Kidney (tissue), 13 donors: ENCODE measurements at regions not wholly inside any gene's neighbourhood (a gene's known extent, or its start where the extent isn't known, plus 50 kb on each side); places are given as distances from the start of the nearest gene placed in this dataset.

Experiments used
- DNase-seq, 5 donors: peaks; one replicate each; pipeline ENCODE4 v3.0.0-alpha.2; 2013 to 2020
- FAIRE-seq: peaks from 2 replicates; lab custom pipeline; 2012; peaks lifted over from hg19 to GRCh38; lab: Jason Lieb, UNC
- H3K27ac ChIP-seq, 2 donors: one replicate each; pipeline ENCODE4 v1.7.0; 2013; ENCODE audit warnings: low read depth in 2 of 2, low read length in 2 of 2, inconsistent platforms in 1 of 2
- H3K27me3 ChIP-seq: one replicate; pipeline ENCODE4 v1.7.1; 2013; ENCODE audit warnings: low read length, inconsistent platforms; ENCODE audit not compliant: control insufficient read depth, insufficient read depth
- H3K36me3 ChIP-seq, 3 donors: one replicate each; pipeline versions ENCODE4 v1.7.0 to v1.7.1; 2013; ENCODE audit warnings: low read length in 3 of 3, control low read depth in 1 of 3, inconsistent platforms in 1 of 3; ENCODE audit not compliant: insufficient read depth in 3 of 3, control insufficient read depth in 2 of 3
- H3K4me1 ChIP-seq, 3 donors: one replicate each; pipeline versions ENCODE4 v1.7.0 to v1.7.1; 2013; ENCODE audit warnings: low read length in 3 of 3, inconsistent platforms in 1 of 3, low read depth in 1 of 3; ENCODE audit not compliant: control insufficient read depth in 2 of 3, insufficient read depth in 2 of 3
- H3K4me3 ChIP-seq, 3 donors: one replicate each; pipeline versions ENCODE4 v1.7.0 to v1.8.1; 2013; ENCODE audit warnings: low read length in 3 of 3, control low read depth in 1 of 3, inconsistent platforms in 1 of 3
- H3K9ac ChIP-seq, 3 donors: one replicate each; pipeline versions ENCODE4 v1.7.0 to v1.7.1; 2013; ENCODE audit warnings: low read length in 3 of 3, control low read depth in 1 of 3, inconsistent platforms in 1 of 3
- H3K9me3 ChIP-seq, 3 donors: one replicate each; pipeline versions ENCODE4 v1.7.0 to v1.7.1; 2013; ENCODE audit warnings: low read length in 3 of 3, control low read depth in 1 of 3, inconsistent platforms in 1 of 3; ENCODE audit not compliant: control insufficient read depth in 2 of 3, insufficient read depth in 1 of 3
- CTCF ChIP-seq: IDR thresholded peaks from 3 replicates; pipeline ENCODE4 v1.5.1; 2012; ENCODE audit warnings: mild to moderate bottlenecking, moderate library complexity, borderline replicate concordance; ENCODE audit not compliant: insufficient read depth; ENCODE audit errors: extremely low read depth
- intact Hi-C: fragments of 100-400 bp; cut with DNase I; formaldehyde crosslinking; loops from one replicate; pipeline ENCODE4 v1.11.1; 2022
- donor health status: control.
- donor health status: control.
- donor health status: control.
- donor health status: control.
- donor health status: control.
- donor health status: DM: yes; HTN: yes; CAD: no.
- donor health status: Normal renal cell carcinoma (clear cell type).

- H3K4me3 ChIP-seq, result no peak overlapping the region
- no peak for TF ChIP-seq CTCF
- FAIRE-seq, result no peak
- no peak overlapping the region for H3K27ac ChIP-seq
- no peaks in the 10 kb centered on the region for H3K27me3 ChIP-seq
- no peaks in the 10 kb centered on the region for H3K36me3 ChIP-seq
- H3K4me1 ChIP-seq, result no peaks in the 10 kb centered on the region
- H3K9me3 ChIP-seq, result peaks cover 0 to 4% (median 0%) of the 10 kb centered on the region in 3 donors
- no peak overlapping the region for H3K9ac ChIP-seq
- intact Hi-C loops, result no loop called here
- no peak for DNase-seq
Observed at GRCh38 chr5:99379187-99379586, 450.4 kb upstream of the CHD1 start.

- DNase-seq, result no peak
- intact Hi-C loops, result no loop called here
- peaks cover 0 to 4% (median 0%) of the 10 kb centered on the region in 3 donors for H3K9me3 ChIP-seq
- no peak overlapping the region for H3K27ac ChIP-seq
- H3K27me3 ChIP-seq, result no peaks in the 10 kb centered on the region
- no peak for TF ChIP-seq CTCF
- H3K9ac ChIP-seq, result no peak overlapping the region
- H3K36me3 ChIP-seq, result no peaks in the 10 kb centered on the region
- no peak overlapping the region for H3K4me3 ChIP-seq
- no peak for FAIRE-seq
- no peaks in the 10 kb centered on the region for H3K4me1 ChIP-seq
Observed at GRCh38 chr5:99378443-99378842, 449.6 kb upstream of the CHD1 start.

- FAIRE-seq, result no peak
- no peaks in the 10 kb centered on the region for H3K36me3 ChIP-seq
- no peak overlapping the region for H3K27ac ChIP-seq
- H3K4me1 ChIP-seq, result no peaks in the 10 kb centered on the region
- H3K4me3 ChIP-seq, result no peak overlapping the region
- TF ChIP-seq CTCF, result no peak
- intact Hi-C loops, result no loop called here
- H3K9me3 ChIP-seq, result no peaks in the 10 kb centered on the region
- DNase-seq, result peak in 1 of 5 donors; percentile 6
- no peaks in the 10 kb centered on the region for H3K27me3 ChIP-seq
- no peak overlapping the region for H3K9ac ChIP-seq
Observed at GRCh38 chr5:99369797-99370593, 441.2 kb upstream of the CHD1 start.
